Spleen (tissue), 11 donors: ENCODE measurements at regions not wholly inside any gene's neighbourhood (a gene's known extent, or its start where the extent isn't known, plus 50 kb on each side); places are given as distances from the start of the nearest gene placed in this dataset.

Source experiments
- DNase-seq: peaks from one replicate; pipeline ENCODE4 v3.0.0-alpha.2; 2020
- H3K27ac ChIP-seq, 8 donors: fragments of 200-600 bp; sonication (generic) in 7 of 8; 1 replicate in 4 of 8; 2 replicates in 4 of 8; pipeline versions ENCODE4 v1.5.0 to v1.8.0; 2016 to 2021; ENCODE audit warnings: inconsistent platforms in 4 of 8, mild to moderate bottlenecking in 4 of 8, moderate library complexity in 1 of 8
- H3K27me3 ChIP-seq, 7 donors: fragments of 200-600 bp; sonication (generic) in 6 of 7; replicated peaks in 1 of 7; 1 replicate in 4 of 7; 2 replicates in 3 of 7; pipeline versions ENCODE4 v1.5.0 to v1.8.0; 2016 to 2021; ENCODE audit warnings: inconsistent platforms in 3 of 7, mild to moderate bottlenecking in 1 of 7
- H3K36me3 ChIP-seq, 6 donors: fragments of 200-600 bp; sonication (generic) in 5 of 6; 1 replicate in 4 of 6; 2 replicates in 2 of 6; pipeline versions ENCODE4 v1.5.0 to v1.8.0; 2016 to 2021; ENCODE audit warnings: inconsistent platforms in 2 of 6
- H3K4me1 ChIP-seq, 6 donors: fragments of 200-600 bp; sonication (generic) in 5 of 6; 1 replicate in 3 of 6; 2 replicates in 3 of 6; pipeline versions ENCODE4 v1.5.0 to v1.8.0; 2016 to 2021; ENCODE audit warnings: inconsistent platforms in 3 of 6
- H3K4me3 ChIP-seq, 8 donors: fragments of 200-600 bp; sonication (generic) in 7 of 8; 1 replicate in 4 of 8; 2 replicates in 4 of 8; pipeline versions ENCODE4 v1.5.0 to v1.8.0; 2016 to 2021; ENCODE audit warnings: inconsistent platforms in 4 of 8, mild to moderate bottlenecking in 4 of 8, moderate library complexity in 2 of 8
- H3K9me3 ChIP-seq, 8 donors: fragments of 200-600 bp; sonication (generic) in 7 of 8; 1 replicate in 4 of 8; 2 replicates in 4 of 8; pipeline versions ENCODE4 v1.5.0 to v1.8.0; 2016 to 2021; ENCODE audit warnings: inconsistent platforms in 4 of 8
- CTCF ChIP-seq, 11 experiments: fragments of 200-600 bp in 7 of 11; fragments of 450-650 bp in 4 of 11; sonication (generic) in 4 of 11; IDR thresholded peaks in 8 of 11; conservative IDR thresholded peaks in 3 of 11; 1 replicate in 7 of 11; 2 replicates in 4 of 11; pipeline versions ENCODE4 v1.4.0 to v1.8.0; 2016 to 2021; ENCODE audit warnings: antibody characterized with exemption in 11 of 11, inconsistent platforms in 4 of 11, mild to moderate bottlenecking in 1 of 11
- POLR2A ChIP-seq, 3 donors: fragments of 450-650 bp; IDR thresholded peaks; one replicate each; pipeline ENCODE4 v1.5.1; 2017; ENCODE audit warnings: antibody characterized with exemption in 3 of 3, mild to moderate bottlenecking in 1 of 3
- POLR2AphosphoS5 ChIP-seq, 3 donors: sonication (generic); formaldehyde crosslinking; IDR thresholded peaks; one replicate each; pipeline ENCODE4 v1.5.1; 2017; ENCODE audit warnings: antibody characterized with exemption in 3 of 3
- WGBS, 5 donors: extraction: QIAGEN DNeasy Blood & Tissue Kit in 3 of 5; methylation state at CpG; one replicate each; pipeline versions ENCODE4 v1.1.5 to v1.1.7; 2013 to 2018; 5-methylcytosine and 5-hydroxymethylcytosine counted together
- intact Hi-C: fragments of 100-400 bp; cut with DNase I; formaldehyde crosslinking; loops from one replicate; pipeline ENCODE4 v1.15.0; 2023; ENCODE audit warnings: low total_unique reads
- donor health status: healthy with polysubstance abuse.
- donor health status: DM: no; HTN: no; CAD: no; lungs with moderate emphysema.
- donor health status: DM: no; HTN: no; CAD: no.
- donor health status: Bipolar disorder and iron deficiency.
- donor health status: healthy.
- donor health status: DM: no; HTN: no; CAD: no.
- donor health status: DM: yes; HTN: yes; CAD: no.

- TF ChIP-seq CTCF (IDR thresholded peaks at IDR 0.05 in 8 of 11, conservative IDR thresholded peaks at IDR 0.05 in 3 of 11) (no peak), POLR2AphosphoS5 (IDR thresholded peaks at IDR 0.05) (no peak), POLR2A (IDR thresholded peaks at IDR 0.05) (no peak)
- H3K27me3 ChIP-seq: no peaks in the 10 kb centered on the region
- no peak for DNase-seq
- H3K27ac ChIP-seq: no peak overlapping the region
- H3K9me3 ChIP-seq: no peaks in the 10 kb centered on the region
- no peaks in the 10 kb centered on the region for H3K36me3 ChIP-seq
- H3K4me1 ChIP-seq: peaks cover 0 to 3% (median 0%) of the 10 kb centered on the region in 6 donors
- no peak overlapping the region for H3K4me3 ChIP-seq
- WGBS, 5 donors: 59 to 84% (median 66%) methylated on average over 3 of the region's 3 CpGs
- intact Hi-C loops: no loop called here
Observed at GRCh38 chr6:20328924-20329300, 72.8 kb upstream of the E2F3 start.

- H3K9me3 ChIP-seq: no peaks in the 10 kb centered on the region
- no peak overlapping the region for H3K27ac ChIP-seq
- no peaks in the 10 kb centered on the region for H3K27me3 ChIP-seq
- H3K4me1 ChIP-seq: peaks cover 0 to 9% (median 3%) of the 10 kb centered on the region in 6 donors
- DNase-seq: no peak
- TF ChIP-seq POLR2AphosphoS5 (IDR thresholded peaks at IDR 0.05): no peak
- no peak for TF ChIP-seq CTCF (IDR thresholded peaks at IDR 0.05 in 8 of 11, conservative IDR thresholded peaks at IDR 0.05 in 3 of 11)
- TF ChIP-seq POLR2A (IDR thresholded peaks at IDR 0.05): no peak
- intact Hi-C loops: no loop called here
- 39 to 62% (median 54%) methylated on average over 3 of the region's 3 CpGs for WGBS, 5 donors
- no peak overlapping the region for H3K4me3 ChIP-seq
- H3K36me3 ChIP-seq: no peaks in the 10 kb centered on the region
Observed at GRCh38 chr6:20331042-20331441, 70.6 kb upstream of the E2F3 start.

GRCh38 chr6:20331625-20332024 lies 70.1 kb upstream of the E2F3 start:
- WGBS, 5 donors: 83 to 93% (median 89%) methylated on average over 5 of the region's 5 CpGs
- no peak for DNase-seq
- H3K36me3 ChIP-seq: no peaks in the 10 kb centered on the region
- TF ChIP-seq POLR2AphosphoS5 (IDR thresholded peaks at IDR 0.05) (no peak), CTCF (IDR thresholded peaks at IDR 0.05 in 8 of 11, conservative IDR thresholded peaks at IDR 0.05 in 3 of 11) (no peak), POLR2A (IDR thresholded peaks at IDR 0.05) (no peak)
- no peaks in the 10 kb centered on the region for H3K27me3 ChIP-seq
- no peaks in the 10 kb centered on the region for H3K9me3 ChIP-seq
- H3K4me1 ChIP-seq: peaks cover 0 to 15% (median 8%) of the 10 kb centered on the region in 6 donors
- no peak overlapping the region for H3K4me3 ChIP-seq
- intact Hi-C loops: no loop called here
- H3K27ac ChIP-seq: no peak overlapping the region

GRCh38 chr6:20332441-20333006 lies 69.2 kb upstream of the E2F3 start:
- WGBS, 5 donors: 76 to 89% (median 79%) methylated on average over 1 of the region's 1 CpG

More at GRCh38 chr6:20332441-20333006, 69.2 kb upstream of the E2F3 start:
- no peaks in the 10 kb centered on the region for H3K27me3 ChIP-seq
- H3K4me3 ChIP-seq: no peak overlapping the region
- H3K27ac ChIP-seq: no peak overlapping the region
- H3K36me3 ChIP-seq: no peaks in the 10 kb centered on the region
- intact Hi-C loops: no loop called here
- peaks cover 0 to 15% (median 8%) of the 10 kb centered on the region in 6 donors for H3K4me1 ChIP-seq
- TF ChIP-seq POLR2AphosphoS5 (IDR thresholded peaks at IDR 0.05) (no peak), CTCF (IDR thresholded peaks at IDR 0.05 in 8 of 11, conservative IDR thresholded peaks at IDR 0.05 in 3 of 11) (no peak)
- no peaks in the 10 kb centered on the region for H3K9me3 ChIP-seq
- no peak for DNase-seq
